ENCODE measurements at regions not wholly inside any gene's neighbourhood (a gene's known extent, or its start where the extent isn't known, plus 50 kb on each side); places are given as distances from the start of the nearest gene placed in this dataset.
A peak's percentile ranks its signal among the peaks of the same experiment; 100 is the strongest.

DNA sequence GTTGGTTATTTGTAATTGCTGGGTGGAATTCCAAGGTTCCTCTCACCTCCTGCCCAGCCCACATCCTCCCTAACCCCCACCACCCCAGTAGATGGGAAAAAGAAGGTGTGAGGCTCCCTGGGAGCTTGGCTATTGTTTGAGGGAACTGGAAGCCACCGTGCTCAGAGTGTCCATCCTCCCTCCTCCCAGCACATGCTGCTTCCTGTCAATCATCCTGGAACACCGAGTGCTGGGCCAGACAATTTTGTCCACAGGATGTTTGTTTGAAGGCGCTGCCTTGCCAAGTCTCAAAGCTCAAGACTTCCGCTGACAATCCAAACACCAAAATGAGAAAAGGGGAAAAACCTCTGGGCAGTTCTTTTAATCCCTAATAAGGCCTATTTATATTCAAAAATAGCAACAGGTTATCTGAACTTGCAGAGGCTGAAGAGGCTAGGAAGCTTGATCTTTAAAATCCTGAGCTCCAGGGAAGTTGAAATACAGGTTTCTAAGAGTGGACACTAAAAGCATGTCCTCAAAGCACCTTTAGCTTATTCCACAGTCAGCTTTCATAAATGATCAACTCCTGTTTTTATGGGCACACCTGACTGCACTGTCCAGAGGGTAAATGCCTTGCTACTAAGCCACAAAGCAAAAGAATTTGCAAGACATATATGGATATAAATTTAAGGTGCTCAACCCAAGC lies 286.7 kb downstream of the NFIB start:
- Histone ChIP-seq H3K4me1 (peaks cover 0 to 52% (median 2%) of the 10 kb centered on the region in 3 donors), H3K4me3 (no peak overlapping the region), H3K27me3 (no peaks in the 10 kb centered on the region), H3K36me3 (no peaks in the 10 kb centered on the region), H3K27ac (peak overlapping the region in 2 of 4 donors; percentile 48 to 58), H3K9me3 (no peaks in the 10 kb centered on the region)
- peak; percentile 26 for ATAC-seq
- 0 to 8% methylated on average over 1 to 2 of the region's 4 CpGs for WGBS, 2 donors (ENCODE audit: low coverage in 1 of 2)
- no peak for TF ChIP-seq CTCF (IDR thresholded peaks at IDR 0.05)
- TF ChIP-seq POLR2AphosphoS5 (IDR thresholded peaks at IDR 0.05) = peak; percentile 51

GRCh38 chr9:14025741-14026140 lies 288.2 kb downstream of the NFIB start:
- H3K27ac ChIP-seq = no peak overlapping the region
- TF ChIP-seq POLR2A (IDR thresholded peaks at IDR 0.05) (no peak), POLR2AphosphoS5 (IDR thresholded peaks at IDR 0.05) (no peak)
- H3K9me3 ChIP-seq = no peaks in the 10 kb centered on the region
- no peak overlapping the region for H3K4me3 ChIP-seq
- 46 to 70% methylated on average over 2 of the region's 2 CpGs for WGBS, 2 donors (ENCODE audit: low coverage in 1 of 2)
- H3K4me1 ChIP-seq = peaks cover 0 to 37% (median 2%) of the 10 kb centered on the region in 3 donors
- H3K27me3 ChIP-seq = no peaks in the 10 kb centered on the region
- H3K36me3 ChIP-seq = no peaks in the 10 kb centered on the region
- no peak for ATAC-seq

DNA sequence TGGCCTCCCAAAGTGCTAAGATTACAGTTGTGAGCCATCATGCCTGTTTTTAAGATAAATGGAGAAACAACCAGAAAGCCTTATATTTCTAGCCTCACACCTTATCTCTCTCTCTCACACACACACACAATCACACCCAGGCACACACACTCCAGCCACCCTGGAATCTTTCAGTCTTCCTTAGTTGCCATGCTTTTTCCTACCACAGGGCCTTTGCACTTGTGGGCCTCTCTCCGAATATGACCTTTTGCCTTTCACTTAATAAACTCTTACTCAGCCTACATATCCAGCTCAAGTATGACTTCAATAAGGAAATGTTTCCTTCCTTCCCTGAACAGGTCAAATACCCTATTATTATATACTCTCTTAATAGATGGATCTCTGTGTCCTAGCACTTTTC lies 290.7 kb downstream of the NFIB start:
- H3K36me3 ChIP-seq = no peaks in the 10 kb centered on the region
- no peak overlapping the region for H3K27ac ChIP-seq
- WGBS, 2 donors (ENCODE audit: low coverage in 1 of 2) = 100% methylated on average over 1 of the region's 1 CpG
- peaks cover 0 to 16% (median 2%) of the 10 kb centered on the region in 3 donors for H3K4me1 ChIP-seq
- no peaks in the 10 kb centered on the region for H3K9me3 ChIP-seq
- TF ChIP-seq EP300 (IDR thresholded peaks at IDR 0.05) (no peak), POLR2AphosphoS5 (IDR thresholded peaks at IDR 0.05) (no peak), CTCF (IDR thresholded peaks at IDR 0.05) (no peak), POLR2A (IDR thresholded peaks at IDR 0.05) (no peak)
- H3K4me3 ChIP-seq = no peak overlapping the region
- no peak for ATAC-seq
- H3K27me3 ChIP-seq = no peaks in the 10 kb centered on the region

- Histone ChIP-seq H3K27me3 (no peaks in the 10 kb centered on the region), H3K9me3 (no peaks in the 10 kb centered on the region), H3K4me3 (no peak overlapping the region), H3K36me3 (no peaks in the 10 kb centered on the region), H3K27ac (no peak overlapping the region), H3K4me1 (peaks cover 0 to 3% (median 0%) of the 10 kb centered on the region in 3 donors)
- no peak for ATAC-seq
- no peak for TF ChIP-seq POLR2AphosphoS5 (IDR thresholded peaks at IDR 0.05)
- TF ChIP-seq EP300 (IDR thresholded peaks at IDR 0.05) = no peak
- no peak for TF ChIP-seq CTCF (IDR thresholded peaks at IDR 0.05)
- TF ChIP-seq POLR2A (IDR thresholded peaks at IDR 0.05) = no peak
- WGBS, 2 donors (ENCODE audit: low coverage in 1 of 2) = 66 to 82% methylated on average over 2 to 3 of the region's 3 CpGs
These were observed 291.9 kb downstream of the NFIB start for GRCh38 chr9:14021871-14022525.

DNA sequence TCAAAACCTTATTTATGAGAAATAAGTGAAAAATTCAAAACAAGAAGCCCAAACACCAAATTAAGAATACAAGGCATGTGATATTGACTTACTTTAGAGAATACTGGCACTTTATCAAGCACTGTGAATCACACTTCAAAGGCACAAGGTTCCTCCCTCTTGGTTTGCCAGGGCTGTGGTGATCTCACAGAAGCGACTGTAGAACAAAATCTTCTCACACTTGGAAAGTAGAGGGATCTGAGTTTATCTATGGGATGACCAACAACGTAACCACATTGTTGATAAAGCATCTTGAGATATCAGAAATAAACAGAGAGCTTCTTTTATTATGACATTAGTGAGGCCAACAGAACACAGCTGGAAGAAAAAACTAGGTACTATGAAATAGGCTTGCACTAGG lies 295.9 kb downstream of the NFIB start:
- whole genome bisulfite sequencing, 2 donors (ENCODE audit: low coverage in 1 of 2) = 43% methylated on average over 2 of the region's 2 CpGs; no CpG with 5 or more reads in 1 of the 2 donors
- H3K27me3 ChIP-seq = no peaks in the 10 kb centered on the region
- TF ChIP-seq POLR2AphosphoS5 (IDR thresholded peaks at IDR 0.05) (no peak), EP300 (IDR thresholded peaks at IDR 0.05) (no peak), POLR2A (IDR thresholded peaks at IDR 0.05) (no peak), CTCF (IDR thresholded peaks at IDR 0.05) (no peak)
- H3K9me3 ChIP-seq = no peaks in the 10 kb centered on the region
- no peaks in the 10 kb centered on the region for H3K36me3 ChIP-seq
- H3K4me3 ChIP-seq = no peak overlapping the region
- ATAC-seq = no peak
- no peak overlapping the region for H3K27ac ChIP-seq
- H3K4me1 ChIP-seq = no peaks in the 10 kb centered on the region

All from gastroesophageal sphincter (tissue), 4 donors.